Cardiac muscle cell (in vitro differentiated cells and primary cell): ENCODE measurements at regions not wholly inside any gene's neighbourhood (a gene's known extent, or its start where the extent isn't known, plus 50 kb on each side); places are given as distances from the start of the nearest gene placed in this dataset.
A peak's percentile ranks its signal among the peaks of the same experiment; 100 is the strongest.

Experiments
- DNase-seq, 2 donors: peaks; one replicate each; pipeline versions ENCODE4 v3.0.0 to v3.0.0-alpha.2; 2010 to 2017; ENCODE audit warnings: low read depth in 1 of 2, low spot score in 1 of 2
- H3K27ac ChIP-seq: fragments of 200-600 bp; sonication (generic); 2 replicates; pipeline ENCODE4 v1.5.1; 2016
- H3K27me3 ChIP-seq: fragments of 200-600 bp; sonication (generic); 2 replicates; pipeline ENCODE4 v1.6.0; 2016; ENCODE audit warnings: control low read depth
- H3K36me3 ChIP-seq: fragments of 200-600 bp; sonication (generic); 2 replicates; pipeline ENCODE4 v1.5.1; 2016; ENCODE audit warnings: control low read depth
- H3K4me1 ChIP-seq: fragments of 200-600 bp; sonication (generic); 2 replicates; pipeline ENCODE4 v1.8.1; 2017; ENCODE audit warnings: low read depth, mild to moderate bottlenecking, mixed run types
- H3K4me3 ChIP-seq: fragments of 200-600 bp; sonication (generic); 2 replicates; pipeline ENCODE4 v1.5.1; 2016; ENCODE audit warnings: mild to moderate bottlenecking
- H3K9me3 ChIP-seq: fragments of 200-600 bp; sonication (generic); 2 replicates; pipeline ENCODE4 v1.5.1; 2017; ENCODE audit warnings: low read depth, mild to moderate bottlenecking, control low read depth
- CTCF ChIP-seq: IDR thresholded peaks from 2 replicates; pipeline ENCODE4 v1.5.1; 2012; ENCODE audit warnings: low read depth, mild to moderate bottlenecking, low read length

- Histone ChIP-seq H3K4me1 (peaks cover 7% of the 10 kb centered on the region), H3K27me3 (no peaks in the 10 kb centered on the region), H3K4me3 (no peak overlapping the region), H3K27ac (no peak overlapping the region), H3K9me3 (no peaks in the 10 kb centered on the region), H3K36me3 (no peaks in the 10 kb centered on the region)
- DNase-seq: peak in 1 of 2 donors; percentile 52
- no peak for TF ChIP-seq CTCF
Measured at GRCh38 chr11:19378814-19379213, 138.1 kb upstream of the E2F8 start.

GRCh38 chr11:19377881-19378280, 137.1 kb upstream of the E2F8 start:
- no peaks in the 10 kb centered on the region for H3K36me3 ChIP-seq
- TF ChIP-seq CTCF: no peak
- H3K4me1 ChIP-seq: peaks cover 7% of the 10 kb centered on the region
- H3K9me3 ChIP-seq: no peaks in the 10 kb centered on the region
- no peaks in the 10 kb centered on the region for H3K27me3 ChIP-seq
- H3K27ac ChIP-seq: no peak overlapping the region
- H3K4me3 ChIP-seq: no peak overlapping the region
- no peak for DNase-seq

DNA sequence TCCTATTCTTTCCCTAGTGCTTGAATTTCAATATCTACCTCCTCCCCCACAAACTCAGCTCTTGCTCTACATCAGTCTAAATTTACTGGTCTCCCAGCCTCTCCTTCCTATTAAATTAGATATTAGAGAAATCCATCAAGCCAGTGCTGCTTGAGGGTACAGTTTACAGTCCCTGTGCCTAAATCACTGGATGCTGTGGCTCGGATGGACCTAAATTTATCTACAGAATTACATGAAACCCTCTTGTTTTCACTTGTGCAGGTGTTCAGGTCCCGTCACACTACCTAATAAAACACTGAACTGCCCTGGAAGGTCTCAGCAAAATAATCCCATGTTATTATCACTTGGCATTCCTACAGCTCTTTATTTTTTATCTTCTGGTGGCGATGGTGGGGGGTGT, 134.7 kb upstream of the E2F8 start:
- no peak for TF ChIP-seq CTCF
- Histone ChIP-seq H3K27me3 (no peaks in the 10 kb centered on the region), H3K4me3 (no peak overlapping the region), H3K4me1 (peaks cover 7% of the 10 kb centered on the region), H3K36me3 (no peaks in the 10 kb centered on the region), H3K27ac (no peak overlapping the region), H3K9me3 (no peaks in the 10 kb centered on the region)
- DNase-seq: no peak

DNA sequence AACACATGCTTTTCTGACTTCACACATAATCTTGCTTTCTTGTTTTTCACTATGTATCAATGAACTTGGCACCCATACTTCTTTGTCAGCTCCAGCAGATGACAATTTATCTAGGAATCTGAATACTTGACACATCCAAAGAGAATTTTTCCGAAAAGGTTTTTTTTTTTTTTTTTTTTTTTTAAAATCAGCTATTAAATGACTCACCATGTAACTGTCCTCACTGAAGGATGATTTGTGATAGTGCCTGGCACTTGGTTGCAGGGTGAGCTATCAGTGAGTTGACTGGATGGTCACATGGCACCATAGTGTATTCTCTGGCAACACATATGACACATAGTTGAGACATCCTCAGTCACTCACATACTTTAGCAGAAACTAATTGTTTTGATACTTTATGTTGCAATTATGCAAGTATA, 133.4 kb upstream of the E2F8 start:
- Histone ChIP-seq H3K36me3 (no peaks in the 10 kb centered on the region), H3K4me3 (no peak overlapping the region), H3K27ac (no peak overlapping the region), H3K27me3 (no peaks in the 10 kb centered on the region), H3K9me3 (no peaks in the 10 kb centered on the region), H3K4me1 (peaks cover 7% of the 10 kb centered on the region)
- no peak for TF ChIP-seq CTCF
- DNase-seq: peak in 1 of 2 donors; percentile 75

- TF ChIP-seq CTCF: no peak
- no peaks in the 10 kb centered on the region for H3K9me3 ChIP-seq
- no peak overlapping the region for H3K27ac ChIP-seq
- no peak overlapping the region for H3K4me3 ChIP-seq
- no peak for DNase-seq
- no peaks in the 10 kb centered on the region for H3K27me3 ChIP-seq
- H3K4me1 ChIP-seq: peaks cover 7% of the 10 kb centered on the region
- no peaks in the 10 kb centered on the region for H3K36me3 ChIP-seq
Measured at GRCh38 chr11:19372381-19372780, 131.6 kb upstream of the E2F8 start.
